OCI-LY1 (cell line): ENCODE measurements at regions not wholly inside any gene's neighbourhood (a gene's known extent, or its start where the extent isn't known, plus 50 kb on each side); places are given as distances from the start of the nearest gene placed in this dataset.

ENCODE experiments used
- H2AFZ ChIP-seq: fragments of 200-600 bp; sonication (generic), shearing (Covaris generic); 2 replicates; pipeline ENCODE4 v1.6.0; 2014; ENCODE audit warnings: antibody characterized with exemption, mild to moderate bottlenecking, low read length
- H3F3A ChIP-seq: fragments of 200-600 bp; sonication (generic), shearing (Covaris generic); 2 replicates; pipeline ENCODE4 v1.6.0; 2014; ENCODE audit warnings: mild to moderate bottlenecking, antibody characterized with exemption, low read length, moderate library complexity; ENCODE audit not compliant: insufficient read depth
- H3K27ac ChIP-seq: fragments of 200-600 bp; sonication (generic); 2 replicates; pipeline ENCODE4 v1.5.1; 2014; ENCODE audit warnings: low read length, mixed run types, mild to moderate bottlenecking, low read depth; ENCODE audit not compliant: poor library complexity, severe bottlenecking
- H3K27me3 ChIP-seq: fragments of 200-600 bp; sonication (generic); 2 replicates; pipeline ENCODE4 v1.6.0; 2014; ENCODE audit warnings: antibody characterized with exemption, mild to moderate bottlenecking, low read length, moderate library complexity; ENCODE audit not compliant: insufficient read depth
- H3K36me3 ChIP-seq: fragments of 200-600 bp; sonication (generic); 2 replicates; pipeline ENCODE4 v1.6.1; 2014; ENCODE audit warnings: mild to moderate bottlenecking, antibody characterized with exemption, low read length, moderate library complexity, mixed read lengths; ENCODE audit not compliant: insufficient read depth
- H3K4me1 ChIP-seq: fragments of 200-600 bp; sonication (generic); 2 replicates; pipeline ENCODE4 v1.5.1; 2014; ENCODE audit warnings: mild to moderate bottlenecking, low read length, moderate library complexity; ENCODE audit not compliant: insufficient read depth, severe bottlenecking
- H3K4me2 ChIP-seq: fragments of 200-600 bp; sonication (generic), shearing (Covaris generic); 2 replicates; pipeline ENCODE4 v1.6.1; 2014; ENCODE audit warnings: low read length
- H3K4me3 ChIP-seq: fragments of 200-600 bp; sonication (generic); 2 replicates; pipeline ENCODE4 v1.5.1; 2014; ENCODE audit warnings: low read length, low read depth, mild to moderate bottlenecking, mixed read lengths; ENCODE audit not compliant: poor library complexity, severe bottlenecking
- H3K79me2 ChIP-seq: fragments of 200-600 bp; shearing (Covaris generic); 2 replicates; pipeline ENCODE4 v1.6.1; 2016; ENCODE audit warnings: mixed run types, low read length, mixed read lengths; ENCODE audit not compliant: insufficient read depth
- H3K9ac ChIP-seq: fragments of 200-600 bp; sonication (generic), shearing (Covaris generic); 2 replicates; pipeline ENCODE4 v1.6.1; 2014; ENCODE audit warnings: mild to moderate bottlenecking, low read length, mixed read lengths
- H3K9me2 ChIP-seq: fragments of 200-600 bp; sonication (generic), shearing (Covaris generic); 2 replicates; pipeline ENCODE4 v1.6.1; 2014; ENCODE audit warnings: low read depth, mild to moderate bottlenecking, low read length, mixed read lengths
- H3K9me3 ChIP-seq: fragments of 200-600 bp; shearing (Covaris generic); 2 replicates; pipeline ENCODE4 v1.6.1; 2014; ENCODE audit warnings: low read length, mixed read lengths
- H4K20me1 ChIP-seq: fragments of 200-600 bp; sonication (generic), shearing (Covaris generic); 2 replicates; pipeline ENCODE4 v1.6.0; 2016; ENCODE audit warnings: mild to moderate bottlenecking, low read length; ENCODE audit not compliant: insufficient read depth
- EZH2 ChIP-seq: fragments of 200-600 bp; sonication (generic), shearing (Covaris generic); IDR thresholded peaks from 2 replicates; pipeline ENCODE4 v1.8.0; 2017; ENCODE audit warnings: borderline replicate concordance, mixed run types, mild to moderate bottlenecking, antibody characterized with exemption, low read length, moderate library complexity, mixed read lengths
- TF ChIP-seq, protein P1 (sequence below): fragments of 200-600 bp; sonication (generic), shearing (Covaris generic); IDR thresholded peaks from 2 replicates; pipeline ENCODE4 v1.5.1; 2017; ENCODE audit warnings: mild to moderate bottlenecking, antibody characterized with exemption, low read length, moderate library complexity, mixed read lengths

- Histone ChIP-seq H3K9me2 (no peaks in the 10 kb centered on the region), H3K4me2 (no peak overlapping the region), H3K79me2 (no peaks in the 10 kb centered on the region), H3K36me3 (no peaks in the 10 kb centered on the region), H3F3A (no peaks in the 10 kb centered on the region), H2AFZ (no peak overlapping the region), H3K27ac (no peak overlapping the region), H4K20me1 (no peaks in the 10 kb centered on the region), H3K4me1 (no peaks in the 10 kb centered on the region), H3K27me3 (no peaks in the 10 kb centered on the region), H3K9ac (no peak overlapping the region), H3K9me3 (no peaks in the 10 kb centered on the region), H3K4me3 (no peak overlapping the region)
- no peak for TF ChIP-seq EZH2
- TF ChIP-seq, protein P1, sequence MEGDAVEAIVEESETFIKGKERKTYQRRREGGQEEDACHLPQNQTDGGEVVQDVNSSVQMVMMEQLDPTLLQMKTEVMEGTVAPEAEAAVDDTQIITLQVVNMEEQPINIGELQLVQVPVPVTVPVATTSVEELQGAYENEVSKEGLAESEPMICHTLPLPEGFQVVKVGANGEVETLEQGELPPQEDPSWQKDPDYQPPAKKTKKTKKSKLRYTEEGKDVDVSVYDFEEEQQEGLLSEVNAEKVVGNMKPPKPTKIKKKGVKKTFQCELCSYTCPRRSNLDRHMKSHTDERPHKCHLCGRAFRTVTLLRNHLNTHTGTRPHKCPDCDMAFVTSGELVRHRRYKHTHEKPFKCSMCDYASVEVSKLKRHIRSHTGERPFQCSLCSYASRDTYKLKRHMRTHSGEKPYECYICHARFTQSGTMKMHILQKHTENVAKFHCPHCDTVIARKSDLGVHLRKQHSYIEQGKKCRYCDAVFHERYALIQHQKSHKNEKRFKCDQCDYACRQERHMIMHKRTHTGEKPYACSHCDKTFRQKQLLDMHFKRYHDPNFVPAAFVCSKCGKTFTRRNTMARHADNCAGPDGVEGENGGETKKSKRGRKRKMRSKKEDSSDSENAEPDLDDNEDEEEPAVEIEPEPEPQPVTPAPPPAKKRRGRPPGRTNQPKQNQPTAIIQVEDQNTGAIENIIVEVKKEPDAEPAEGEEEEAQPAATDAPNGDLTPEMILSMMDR = no peak
These were observed 88.2 kb upstream of the HK2 start for GRCh38 chr2:74745766-74746165.

GRCh38 chr2:74746480-74746879 lies 87.4 kb upstream of the HK2 start:
- H3K4me3 ChIP-seq = no peak overlapping the region
- H3K4me2 ChIP-seq = no peak overlapping the region
- no peaks in the 10 kb centered on the region for H3K79me2 ChIP-seq
- H3K27me3 ChIP-seq = no peaks in the 10 kb centered on the region
- no peaks in the 10 kb centered on the region for H3K9me3 ChIP-seq
- no peak for TF ChIP-seq EZH2
- TF ChIP-seq, protein P1 = no peak
- H3K27ac ChIP-seq = no peak overlapping the region
- no peaks in the 10 kb centered on the region for H3K36me3 ChIP-seq
- H3K4me1 ChIP-seq = no peaks in the 10 kb centered on the region
- no peak overlapping the region for H3K9ac ChIP-seq
- no peak overlapping the region for H2AFZ ChIP-seq
- H3K9me2 ChIP-seq = no peaks in the 10 kb centered on the region
- H4K20me1 ChIP-seq = no peaks in the 10 kb centered on the region
- no peaks in the 10 kb centered on the region for H3F3A ChIP-seq

DNA sequence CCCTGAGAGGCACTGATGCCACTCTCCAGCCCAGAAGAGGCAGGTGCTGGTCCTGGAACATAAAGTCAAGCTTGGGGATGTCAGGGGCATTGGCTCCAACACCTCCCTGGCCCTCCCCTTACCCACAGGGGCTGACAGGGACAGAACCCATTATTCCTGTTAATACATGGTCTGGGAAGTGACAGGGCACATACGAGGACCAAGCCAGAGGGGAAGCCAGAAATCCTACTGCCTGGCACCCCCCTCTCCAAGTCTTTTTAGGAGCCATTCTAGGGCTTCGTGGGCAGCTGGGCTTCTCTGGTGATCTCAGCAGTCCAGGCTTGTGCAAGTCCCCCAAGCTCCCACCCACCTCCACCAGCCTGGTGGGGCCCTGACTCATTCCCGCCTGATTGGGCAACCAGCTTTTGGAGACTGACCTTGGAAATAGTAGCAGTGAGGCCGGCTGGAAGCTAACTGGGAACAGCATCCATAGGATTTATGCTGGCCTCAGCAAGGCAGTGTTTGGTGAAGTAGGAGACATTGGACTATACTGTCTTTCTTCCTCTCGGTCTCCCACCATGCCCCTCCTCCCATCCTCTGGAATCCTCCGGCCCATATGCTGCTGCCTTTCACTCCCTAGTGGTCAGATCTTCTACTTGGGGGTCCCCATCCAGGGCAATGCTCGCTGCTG lies 86.4 kb upstream of the HK2 start:
- H3K9ac ChIP-seq = no peak overlapping the region
- no peaks in the 10 kb centered on the region for H3K4me1 ChIP-seq
- H3K4me2 ChIP-seq = no peak overlapping the region
- no peaks in the 10 kb centered on the region for H3K27me3 ChIP-seq
- no peaks in the 10 kb centered on the region for H4K20me1 ChIP-seq
- no peaks in the 10 kb centered on the region for H3F3A ChIP-seq
- H2AFZ ChIP-seq = no peak overlapping the region
- no peaks in the 10 kb centered on the region for H3K79me2 ChIP-seq
- H3K36me3 ChIP-seq = no peaks in the 10 kb centered on the region
- H3K9me3 ChIP-seq = no peaks in the 10 kb centered on the region
- H3K27ac ChIP-seq = no peak overlapping the region
- H3K4me3 ChIP-seq = no peak overlapping the region
- no peak for TF ChIP-seq EZH2
- TF ChIP-seq, protein P1 = no peak
- no peaks in the 10 kb centered on the region for H3K9me2 ChIP-seq
